A673 (cell line): ENCODE measurements at regions not wholly inside any gene's neighbourhood (a gene's known extent, or its start where the extent isn't known, plus 50 kb on each side); places are given as distances from the start of the nearest gene placed in this dataset.

ENCODE experiments used
- BruUV-seq: library from RNA; stranded (reverse); fragments of 400-500 nt; replicated peaks from 2 replicates; lab custom pipeline; 2021; lab: Mats Ljungman, UMichigan
- CTCF ChIA-PET: fragments of 300-600 bp; sonication (Branson Sonifier 250); formaldehyde crosslinking; loops from one replicate; lab custom pipeline; 2022; ENCODE audit warnings: antibody characterized with exemption; lab: Charles Lee
- POLR2A ChIA-PET: fragments of 300-600 bp; sonication (Branson Sonifier 250); formaldehyde crosslinking; loops from one replicate; lab custom pipeline; 2022; ENCODE audit warnings: antibody characterized with exemption; ENCODE audit not compliant: low non-redundant PET; lab: Charles Lee
- DNase-seq: peaks from one replicate; pipeline ENCODE4 v3.0.0-alpha.2; 2015; ENCODE audit warnings: low spot score
- H3K27ac ChIP-seq: fragments of 200-600 bp; sonication (generic); 2 replicates; pipeline ENCODE4 v1.5.1; 2016; ENCODE audit warnings: mixed run types, low read depth, mild to moderate bottlenecking, mixed read lengths, antibody characterized with exemption, low read length; ENCODE audit not compliant: poor library complexity, severe bottlenecking
- H3K27me3 ChIP-seq: fragments of 200-600 bp; sonication (generic); replicated peaks from 2 replicates; pipeline ENCODE4 v1.6.1; 2017; ENCODE audit warnings: mixed run types, low read depth, mild to moderate bottlenecking, mixed read lengths, antibody characterized with exemption, low read length; ENCODE audit not compliant: insufficient read depth, poor library complexity
- H3K36me3 ChIP-seq: fragments of 200-600 bp; sonication (generic); 2 replicates; pipeline ENCODE4 v1.6.1; 2016; ENCODE audit warnings: mixed run types, mild to moderate bottlenecking, mixed read lengths, antibody characterized with exemption, low read length; ENCODE audit not compliant: insufficient read depth, poor library complexity, severe bottlenecking
- H3K4me1 ChIP-seq: fragments of 200-600 bp; sonication (generic); 2 replicates; pipeline ENCODE4 v1.6.1; 2017; ENCODE audit warnings: mixed run types, mild to moderate bottlenecking, mixed read lengths, antibody characterized with exemption, low read length; ENCODE audit not compliant: insufficient read depth, poor library complexity, severe bottlenecking
- H3K4me3 ChIP-seq: fragments of 200-600 bp; sonication (generic); 2 replicates; pipeline ENCODE4 v1.5.1; 2016; ENCODE audit warnings: low read depth, mixed run types, mild to moderate bottlenecking, mixed read lengths, low read length; ENCODE audit not compliant: poor library complexity, severe bottlenecking
- H3K9me3 ChIP-seq: fragments of 200-600 bp; sonication (generic); 2 replicates; pipeline ENCODE4 v1.6.1; 2016; ENCODE audit warnings: mixed run types, low read depth, mild to moderate bottlenecking, mixed read lengths, antibody characterized with exemption, low read length; ENCODE audit not compliant: poor library complexity, severe bottlenecking
- EZH2 ChIP-seq: fragments of 200-600 bp; sonication (generic); IDR thresholded peaks from 2 replicates; pipeline ENCODE4 v1.6.1; 2017; ENCODE audit warnings: borderline replicate concordance, low read depth, mild to moderate bottlenecking, mixed read lengths, antibody characterized with exemption, low read length; ENCODE audit not compliant: poor library complexity, severe bottlenecking
- intact Hi-C: fragments of 100-400 bp; cut with micrococcal nuclease; formaldehyde crosslinking; loops from one replicate; pipeline ENCODE4 v1.10.0; 2022; ENCODE audit not compliant: unreplicated experiment
- TF ChIP-seq, protein P1 (sequence below): fragments of 300-800, 200-600 bp; sonication (generic); conservative IDR thresholded peaks from 2 replicates; pipeline ENCODE4 v1.5.1; 2017; ENCODE audit warnings: low read depth, mild to moderate bottlenecking, antibody characterized with exemption, low read length, moderate library complexity, mixed read lengths

DNA sequence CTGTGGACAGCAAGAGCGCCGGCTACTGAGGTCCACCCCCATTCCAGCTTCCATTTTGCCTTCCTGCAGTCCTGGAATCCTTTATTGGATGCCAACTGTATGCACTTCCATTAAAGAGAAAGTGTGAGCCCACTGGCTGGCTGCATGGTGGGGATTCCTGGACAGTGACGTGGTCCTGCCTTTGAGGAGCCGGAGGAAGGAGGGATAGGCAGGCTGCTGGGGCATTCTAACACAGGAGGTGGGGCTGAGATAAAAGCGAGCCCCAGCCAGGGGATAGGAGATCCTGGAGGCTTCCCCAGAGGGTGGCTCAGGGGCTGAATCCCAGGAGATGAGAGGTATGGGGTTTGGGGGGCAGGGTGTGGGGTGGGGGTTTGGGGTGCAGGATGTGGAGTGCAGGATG lies 984.7 kb downstream of the BRD1 start:
- ChIA-PET CTCF (no interaction called here), POLR2A (no interaction called here)
- intact Hi-C loops, result no loop called here
- no peaks in the 10 kb centered on the region for H3K27me3 ChIP-seq
- H3K4me1 ChIP-seq, result no peaks in the 10 kb centered on the region
- H3K9me3 ChIP-seq, result no peaks in the 10 kb centered on the region
- no peak for TF ChIP-seq EZH2
- TF ChIP-seq, protein P1, sequence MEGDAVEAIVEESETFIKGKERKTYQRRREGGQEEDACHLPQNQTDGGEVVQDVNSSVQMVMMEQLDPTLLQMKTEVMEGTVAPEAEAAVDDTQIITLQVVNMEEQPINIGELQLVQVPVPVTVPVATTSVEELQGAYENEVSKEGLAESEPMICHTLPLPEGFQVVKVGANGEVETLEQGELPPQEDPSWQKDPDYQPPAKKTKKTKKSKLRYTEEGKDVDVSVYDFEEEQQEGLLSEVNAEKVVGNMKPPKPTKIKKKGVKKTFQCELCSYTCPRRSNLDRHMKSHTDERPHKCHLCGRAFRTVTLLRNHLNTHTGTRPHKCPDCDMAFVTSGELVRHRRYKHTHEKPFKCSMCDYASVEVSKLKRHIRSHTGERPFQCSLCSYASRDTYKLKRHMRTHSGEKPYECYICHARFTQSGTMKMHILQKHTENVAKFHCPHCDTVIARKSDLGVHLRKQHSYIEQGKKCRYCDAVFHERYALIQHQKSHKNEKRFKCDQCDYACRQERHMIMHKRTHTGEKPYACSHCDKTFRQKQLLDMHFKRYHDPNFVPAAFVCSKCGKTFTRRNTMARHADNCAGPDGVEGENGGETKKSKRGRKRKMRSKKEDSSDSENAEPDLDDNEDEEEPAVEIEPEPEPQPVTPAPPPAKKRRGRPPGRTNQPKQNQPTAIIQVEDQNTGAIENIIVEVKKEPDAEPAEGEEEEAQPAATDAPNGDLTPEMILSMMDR, result no peak
- DNase-seq, result no peak
- no peak overlapping the region for H3K4me3 ChIP-seq
- H3K27ac ChIP-seq, result no peak overlapping the region
- H3K36me3 ChIP-seq, result no peaks in the 10 kb centered on the region
- no TSS peak for BruUV-seq

DNA sequence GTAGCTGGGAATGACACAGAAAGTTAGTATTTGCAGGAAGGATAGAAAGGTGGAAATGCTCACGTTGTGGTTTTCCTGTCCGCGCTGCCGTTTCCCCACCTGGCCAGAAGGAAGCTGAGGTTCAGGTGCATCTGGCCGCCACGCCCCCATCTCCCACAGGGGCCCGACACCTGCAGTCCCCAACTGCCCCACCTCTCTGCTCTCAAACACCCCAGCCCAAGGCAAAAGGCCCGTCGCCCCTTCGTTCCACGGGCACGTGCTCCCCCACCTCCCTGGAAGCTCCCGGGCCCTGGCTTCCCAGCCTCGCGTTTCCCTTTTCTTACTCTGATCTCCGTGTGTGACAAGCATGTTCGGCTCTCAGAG lies 985.1 kb downstream of the BRD1 start:
- POLR2A ChIA-PET, result no interaction called here
- Histone ChIP-seq H3K36me3 (no peaks in the 10 kb centered on the region), H3K4me1 (no peaks in the 10 kb centered on the region), H3K27ac (no peak overlapping the region), H3K27me3 (no peaks in the 10 kb centered on the region), H3K9me3 (no peaks in the 10 kb centered on the region), H3K4me3 (no peak overlapping the region)
- TF ChIP-seq, protein P1, result no peak
- no peak for TF ChIP-seq EZH2
- no TSS peak for BruUV-seq
- DNase-seq, result no peak
- intact Hi-C loops, result no loop called here
- CTCF ChIA-PET, result no interaction called here

DNA sequence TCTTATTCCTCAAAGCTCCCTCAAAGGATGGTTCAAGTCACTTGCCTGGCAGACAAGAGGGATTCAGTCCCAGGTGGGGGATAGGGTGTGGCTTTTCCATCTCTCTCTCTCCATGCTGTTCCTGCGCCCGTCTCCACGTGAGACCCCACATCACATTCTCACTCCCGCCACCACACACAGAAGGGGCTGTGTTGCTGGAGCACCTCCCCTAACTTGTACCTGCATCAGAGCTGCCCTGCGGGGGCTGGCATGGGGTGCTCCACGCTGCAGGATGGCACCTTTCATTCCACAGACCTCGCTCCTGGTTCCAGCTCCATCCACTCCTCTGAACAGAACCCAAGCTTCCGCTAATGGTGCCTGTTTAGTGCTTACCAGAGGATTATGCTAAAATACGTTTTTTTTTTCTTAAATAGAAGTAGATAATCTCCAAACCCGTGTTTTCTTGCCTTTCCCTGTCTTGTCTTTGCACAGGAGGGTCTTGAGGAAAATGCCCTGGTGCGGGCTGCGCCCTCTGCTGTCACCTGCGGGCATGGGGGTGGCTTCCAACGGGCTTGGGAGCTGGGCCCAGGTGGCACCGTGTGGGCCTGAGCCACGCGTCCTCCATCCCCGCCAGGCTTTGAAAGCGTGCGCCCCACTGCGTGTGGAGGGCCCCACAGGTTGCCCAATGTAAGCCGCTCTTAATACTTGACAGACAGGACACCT lies 985.6 kb downstream of the BRD1 start:
- Histone ChIP-seq H3K4me1 (no peaks in the 10 kb centered on the region), H3K27me3 (no peaks in the 10 kb centered on the region), H3K4me3 (no peak overlapping the region), H3K27ac (no peak overlapping the region), H3K9me3 (no peaks in the 10 kb centered on the region), H3K36me3 (no peaks in the 10 kb centered on the region)
- no peak for DNase-seq
- ChIA-PET CTCF (no interaction called here), POLR2A (no interaction called here)
- TF ChIP-seq EZH2, result no peak
- TF ChIP-seq, protein P1, result no peak
- no TSS peak for BruUV-seq
- intact Hi-C loops, result no loop called here
